Epithelial cell of esophagus (primary cell): ENCODE measurements at regions not wholly inside any gene's neighbourhood (a gene's known extent, or its start where the extent isn't known, plus 50 kb on each side); places are given as distances from the start of the nearest gene placed in this dataset.

Experiments
- DNase-seq: peaks from one replicate; pipeline ENCODE4 v3.0.0; 2010; ENCODE audit warnings: low read depth
- H3K4me3 ChIP-seq: 2 replicates; pipeline ENCODE4 v1.5.1; 2011; ENCODE audit warnings: mild to moderate bottlenecking, low read length, control low read depth
- CTCF ChIP-seq: IDR thresholded peaks from 2 replicates; pipeline ENCODE4 v1.5.1; 2011; ENCODE audit warnings: low read depth, mild to moderate bottlenecking, low read length, control low read depth, inconsistent platforms; ENCODE audit not compliant: insufficient read depth; ENCODE audit errors: missing control alignments

DNA sequence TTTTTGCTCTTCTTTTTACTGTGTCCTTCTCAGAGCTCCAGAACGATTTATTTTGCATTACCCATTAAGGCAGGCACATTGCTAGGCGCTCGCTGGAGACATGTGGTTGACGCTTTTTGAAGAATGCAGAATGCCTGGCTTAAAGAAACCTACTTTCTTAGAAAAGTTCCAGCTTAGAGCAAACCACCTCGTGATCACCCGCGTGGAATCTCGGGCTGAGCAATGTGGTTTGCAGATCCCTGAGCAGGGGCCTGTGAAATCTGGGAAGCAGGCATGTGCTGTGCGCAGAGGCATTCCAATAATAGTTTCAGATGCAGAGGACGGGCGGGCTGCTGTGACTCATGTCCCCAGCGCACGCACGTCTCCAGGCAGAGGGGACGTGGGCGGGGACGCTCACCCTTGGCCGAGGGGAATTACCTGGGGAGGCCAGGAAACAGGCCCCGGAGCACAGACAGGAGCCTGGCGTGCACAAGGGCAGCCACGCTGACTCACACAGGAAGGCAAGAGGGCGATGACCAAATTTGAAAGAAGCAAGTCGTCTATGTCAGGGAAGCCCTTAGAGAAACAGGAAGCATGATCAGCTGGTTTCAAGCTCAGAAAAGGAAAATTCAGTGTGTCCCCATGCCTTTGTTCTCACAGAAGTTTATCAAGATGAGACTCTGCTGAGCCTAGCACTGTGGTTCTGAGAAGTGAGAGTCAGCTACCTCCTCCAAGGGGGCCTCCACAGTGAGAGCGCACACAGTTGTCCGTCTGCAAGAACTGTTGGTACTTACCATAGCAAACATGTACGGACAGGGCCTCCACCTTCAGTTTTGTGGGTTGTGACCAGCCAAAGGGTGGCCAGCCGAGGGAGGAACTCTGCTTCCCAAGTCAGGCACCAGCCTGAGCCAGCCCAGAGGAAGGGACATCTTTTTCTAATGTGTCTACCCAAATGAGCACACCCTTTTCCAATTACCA lies 218.6 kb downstream of the PIK3R1 start:
- peak; percentile 97 for DNase-seq
- no peak for TF ChIP-seq CTCF

DNA sequence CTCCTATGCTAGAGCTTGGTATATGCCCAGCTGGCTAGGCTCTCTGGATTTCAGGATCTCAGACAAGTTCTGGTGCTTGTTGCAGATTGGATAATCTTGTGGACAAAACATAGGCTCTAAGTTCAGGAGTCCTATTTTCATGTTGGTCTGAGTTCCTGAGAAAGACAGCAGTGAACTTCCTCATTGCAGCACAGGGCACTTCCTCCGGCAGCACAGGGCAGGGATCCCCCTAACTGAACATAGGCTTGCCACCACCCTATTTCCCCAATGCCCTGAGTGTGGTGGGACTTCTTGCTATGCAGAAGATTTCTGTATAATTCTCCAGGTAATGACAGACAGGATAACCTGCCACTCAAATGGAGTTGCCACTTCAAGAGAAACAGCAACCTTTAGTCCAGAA lies 220.1 kb downstream of the PIK3R1 start:
- no peak overlapping the region for H3K4me3 ChIP-seq
- TF ChIP-seq CTCF: no peak
- DNase-seq: no peak

More for the DNA sequence above, 218.6 kb downstream of the PIK3R1 start:
- H3K4me3 ChIP-seq: no peak overlapping the region

- no peak for TF ChIP-seq CTCF
- H3K4me3 ChIP-seq: no peak overlapping the region
- DNase-seq: no peak
These were observed 221.3 kb downstream of the PIK3R1 start for GRCh38 chr5:68436686-68437520.

DNA sequence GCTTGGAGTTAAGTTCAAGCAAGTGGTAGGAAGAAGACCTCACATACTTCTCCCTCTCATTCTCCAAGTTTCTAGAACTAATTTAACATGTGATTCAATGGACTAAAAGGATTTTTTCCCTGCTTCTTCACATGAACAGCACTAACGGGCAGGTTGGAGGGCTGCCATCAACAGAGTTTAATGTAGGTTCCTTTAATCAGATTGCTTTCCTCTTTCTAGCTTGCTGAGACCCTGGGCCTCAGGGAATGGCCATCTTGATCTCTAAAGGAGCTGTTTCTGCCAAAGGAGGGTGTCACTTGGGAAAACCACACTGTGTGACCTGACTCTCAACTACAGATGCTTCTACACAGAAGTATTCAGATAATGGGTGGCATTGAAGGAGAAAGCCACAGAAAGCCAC lies 223.3 kb downstream of the PIK3R1 start:
- no peak for TF ChIP-seq CTCF
- H3K4me3 ChIP-seq: no peak overlapping the region
- no peak for DNase-seq

DNA sequence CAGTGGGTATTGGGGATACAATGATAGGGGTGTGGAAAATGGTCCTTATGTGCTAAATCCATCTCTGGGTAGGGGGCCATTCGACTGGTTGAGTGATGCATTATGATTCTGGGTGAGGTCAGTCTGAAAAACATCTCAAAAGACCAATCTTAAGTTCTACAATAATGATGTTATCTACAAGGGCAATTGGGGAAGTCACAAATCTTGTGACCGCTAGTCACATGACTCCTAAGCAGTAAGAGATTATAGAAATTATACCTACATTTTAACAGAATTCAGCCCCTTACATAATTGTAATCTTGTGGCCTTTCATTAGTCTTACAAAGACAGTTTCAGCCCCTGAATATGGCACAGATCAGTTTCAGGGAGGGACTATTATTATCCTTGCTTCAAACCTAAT lies 224.7 kb downstream of the PIK3R1 start:
- DNase-seq: no peak
- no peak overlapping the region for H3K4me3 ChIP-seq
- TF ChIP-seq CTCF: no peak

DNA sequence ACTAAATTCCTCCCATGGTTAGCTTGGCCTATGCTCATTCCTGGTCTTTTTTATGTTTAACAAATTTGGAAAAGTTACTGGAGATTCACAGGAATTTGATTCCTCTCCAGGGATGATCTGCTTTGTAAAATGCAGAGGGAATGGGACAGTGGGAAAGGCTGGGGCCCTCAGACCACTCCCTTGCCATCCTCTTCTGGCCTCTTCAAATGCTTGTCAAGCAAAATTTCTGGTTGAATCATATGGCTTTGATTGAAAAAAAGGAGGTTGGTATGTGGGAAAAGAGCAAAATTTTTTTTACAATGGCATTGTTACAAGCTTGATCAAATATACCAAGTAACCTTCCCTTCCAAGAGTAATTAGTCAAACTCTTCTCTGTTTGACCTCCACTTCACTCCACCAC lies 225.1 kb downstream of the PIK3R1 start:
- DNase-seq: no peak
- TF ChIP-seq CTCF: no peak
- no peak overlapping the region for H3K4me3 ChIP-seq
